Tibial nerve (tissue), 4 donors: ENCODE measurements at regions not wholly inside any gene's neighbourhood (a gene's known extent, or its start where the extent isn't known, plus 50 kb on each side); places are given as distances from the start of the nearest gene placed in this dataset.

Source experiments
- DNase-seq, 2 donors: peaks; one replicate each; pipeline ENCODE4 v3.0.0-alpha.2; 2019; ENCODE audit warnings: low spot score in 2 of 2
- H3K27ac ChIP-seq, 4 donors: fragments of 200-600 bp; sonication (generic) in 3 of 4; one replicate each; pipeline ENCODE4 v1.5.1; 2017 to 2019; ENCODE audit warnings: mild to moderate bottlenecking in 1 of 4
- H3K27me3 ChIP-seq, 2 donors: fragments of 200-600 bp; sonication (generic) in 1 of 2; one replicate each; pipeline versions ENCODE4 v1.5.1 to v1.6.0; 2017 to 2019
- H3K36me3 ChIP-seq, 3 donors: fragments of 200-600 bp; sonication (generic); one replicate each; pipeline ENCODE4 v1.5.1; 2018 to 2019
- H3K4me1 ChIP-seq, 4 donors: fragments of 200-600 bp; sonication (generic) in 3 of 4; one replicate each; pipeline ENCODE4 v1.5.1; 2017 to 2019
- H3K4me3 ChIP-seq, 4 donors: fragments of 200-600 bp; sonication (generic) in 3 of 4; one replicate each; pipeline ENCODE4 v1.5.1; 2017 to 2019; ENCODE audit warnings: mild to moderate bottlenecking in 1 of 4, moderate library complexity in 1 of 4
- H3K9me3 ChIP-seq, 4 donors: fragments of 200-600 bp; sonication (generic) in 3 of 4; one replicate each; pipeline ENCODE4 v1.5.1; 2017 to 2019
- CTCF ChIP-seq, 5 experiments: fragments of 200-600 bp in 3 of 5; fragments of 450-650 bp in 2 of 5; sonication (generic) in 3 of 5; IDR thresholded peaks; one replicate each; pipeline ENCODE4 v1.5.1; 2016 to 2019; ENCODE audit warnings: antibody characterized with exemption in 5 of 5, mild to moderate bottlenecking in 3 of 5, moderate library complexity in 2 of 5
- EP300 ChIP-seq, 2 donors: sonication (generic); formaldehyde crosslinking; IDR thresholded peaks; one replicate each; pipeline ENCODE4 v1.6.1; 2017; ENCODE audit warnings: antibody characterized with exemption in 2 of 2, mild to moderate bottlenecking in 1 of 2
- POLR2A ChIP-seq, 2 donors: fragments of 450-650 bp; IDR thresholded peaks; one replicate each; pipeline ENCODE4 v1.6.1; 2017; ENCODE audit warnings: antibody characterized with exemption in 2 of 2, mild to moderate bottlenecking in 2 of 2, moderate library complexity in 2 of 2
- WGBS, 2 donors: methylation state at CpG; one replicate each; pipeline ENCODE4 v1.1.5; 2018; 5-methylcytosine and 5-hydroxymethylcytosine counted together

- TF ChIP-seq CTCF (IDR thresholded peaks at IDR 0.05) (no peak), POLR2A (IDR thresholded peaks at IDR 0.05) (no peak), EP300 (IDR thresholded peaks at IDR 0.05) (no peak)
- WGBS, 2 donors = 84 to 100% methylated on average over 1 of the region's 1 CpG
- no peak overlapping the region for H3K4me3 ChIP-seq
- DNase-seq = no peak
- H3K9me3 ChIP-seq = peaks cover 0 to 3% (median 0%) of the 10 kb centered on the region in 4 donors
- H3K4me1 ChIP-seq = no peaks in the 10 kb centered on the region
- no peaks in the 10 kb centered on the region for H3K36me3 ChIP-seq
- H3K27me3 ChIP-seq = no peaks in the 10 kb centered on the region
- no peak overlapping the region for H3K27ac ChIP-seq
Measured at GRCh38 chr5:91433861-91434260, 50.7 kb upstream of the ARRDC3 start.
